NOMO-1 (cell line): ENCODE measurements at regions not wholly inside any gene's neighbourhood (a gene's known extent, or its start where the extent isn't known, plus 50 kb on each side); places are given as distances from the start of the nearest gene placed in this dataset.
"Not testable (repeated sequence)": the region's sequence is repeated elsewhere in the genome, so short reads cannot be mapped to it uniquely, and the experiment has no call there.

Source experiments
- DNase-seq, 2 experiments: peaks; one replicate each; lab custom pipeline; 2025; ENCODE audit not compliant: unreplicated experiment in 2 of 2; lab: John Stamatoyannopoulos, UW

- no peak for DNase-seq
Measured at GRCh38 chr16:17031484-17032268, 439.1 kb downstream of the XYLT1 start.

- DNase-seq: no peak
Measured at GRCh38 chr16:17032332-17032731, 438.4 kb downstream of the XYLT1 start.

GRCh38 chr16:17034477-17035252 is 436.1 kb downstream of the XYLT1 start:
- DNase-seq: no peak

GRCh38 chr16:17037499-17037898 is 433.3 kb downstream of the XYLT1 start:
- no peak for DNase-seq

- no peak for DNase-seq
Measured at GRCh38 chr16:17038415-17038814, 432.3 kb downstream of the XYLT1 start.

- not testable (repeated sequence) for DNase-seq
Measured at GRCh38 chr16:17049109-17049508, 421.7 kb downstream of the XYLT1 start.

- DNase-seq: no peak
Measured at GRCh38 chr16:17050468-17050867, 420.3 kb downstream of the XYLT1 start.
